ENCODE measurements at regions not wholly inside any gene's neighbourhood (a gene's known extent, or its start where the extent isn't known, plus 50 kb on each side); places are given as distances from the start of the nearest gene placed in this dataset.
A peak's percentile ranks its signal among the peaks of the same experiment; 100 is the strongest.

GRCh38 chr4:45455217-45455616 lies 668.6 kb downstream of the GABRG1 start:
- no peak overlapping the region for H3K27ac ChIP-seq (ENCODE audit: low read length)
- ATAC-seq (no peak), DNase-seq (no peak)
- no peak overlapping the region for H3K4me2 ChIP-seq (ENCODE audit: low read length)
- no peaks in the 10 kb centered on the region for H4K20me1 ChIP-seq (ENCODE audit: low read length)
- ChIA-PET CTCF (no interaction called here), POLR2A (ENCODE audit: unreplicated experiment) (no interaction called here)
- intact Hi-C loops (cut with micrococcal nuclease): no loop called here
- no peaks in the 10 kb centered on the region for H3K9me3 ChIP-seq (ENCODE audit: low read length)
- no peak overlapping the region for H3K9ac ChIP-seq (ENCODE audit: low read length)
- no peak overlapping the region for H3K4me3 ChIP-seq (ENCODE audit: low read length)
- H3K79me2 ChIP-seq (ENCODE audit: low read length): no peaks in the 10 kb centered on the region
- no peaks in the 10 kb centered on the region for H3K27me3 ChIP-seq (ENCODE audit: low read length)
- no peaks in the 10 kb centered on the region for H3K4me1 ChIP-seq (ENCODE audit: insufficient read depth, low read length)
- H2AFZ ChIP-seq (ENCODE audit: low read length): no peak overlapping the region
- no peaks in the 10 kb centered on the region for H3K36me3 ChIP-seq (ENCODE audit: low read depth, low read length)
- TF ChIP-seq CTCF (conservative IDR thresholded peaks at IDR 0.05; ENCODE audit: low read depth, low read length) (no peak), EZH2 (IDR thresholded peaks at IDR 0.05; ENCODE audit: low read length, unreplicated experiment) (no peak), EZH2phosphoT487 (IDR thresholded peaks at IDR 0.05; ENCODE audit: borderline replicate concordance, low read length) (no peak)
- H3K9me2 ChIP-seq (replicated peaks; ENCODE audit: low read length): no peaks in the 10 kb centered on the region
- BruUV-seq (replicated peaks): no TSS peak
- H3F3A ChIP-seq (ENCODE audit: low read length, unreplicated experiment): no peaks in the 10 kb centered on the region

GRCh38 chr4:45453258-45453853 lies 670.5 kb downstream of the GABRG1 start:
- no peaks in the 10 kb centered on the region for H3K4me1 ChIP-seq (ENCODE audit: insufficient read depth, low read length)
- H3K9ac ChIP-seq (ENCODE audit: low read length): no peak overlapping the region
- H3K4me2 ChIP-seq (ENCODE audit: low read length): no peak overlapping the region
- H3K9me2 ChIP-seq (replicated peaks; ENCODE audit: low read length): no peaks in the 10 kb centered on the region
- no peaks in the 10 kb centered on the region for H3K79me2 ChIP-seq (ENCODE audit: low read length)
- no peaks in the 10 kb centered on the region for H3K27me3 ChIP-seq (ENCODE audit: low read length)
- no peaks in the 10 kb centered on the region for H3F3A ChIP-seq (ENCODE audit: low read length, unreplicated experiment)
- no TSS peak for BruUV-seq (replicated peaks)
- no peak for TF ChIP-seq EZH2phosphoT487 (IDR thresholded peaks at IDR 0.05; ENCODE audit: borderline replicate concordance, low read length)
- TF ChIP-seq CTCF (conservative IDR thresholded peaks at IDR 0.05; ENCODE audit: low read depth, low read length): peak; percentile 61
- intact Hi-C loops (cut with micrococcal nuclease): loop anchor here (1.0 kb wide), 1 partner anchor 818 kb away; no protein-coding TSS in a partner anchor
- POLR2A ChIA-PET (ENCODE audit: unreplicated experiment): no interaction called here
- ATAC-seq (peak; percentile 91), DNase-seq (peak; percentile 55)
- H3K9me3 ChIP-seq (ENCODE audit: low read length): no peaks in the 10 kb centered on the region
- H3K36me3 ChIP-seq (ENCODE audit: low read depth, low read length): no peaks in the 10 kb centered on the region
- no peak overlapping the region for H2AFZ ChIP-seq (ENCODE audit: low read length)
- H3K4me3 ChIP-seq (ENCODE audit: low read length): no peak overlapping the region
- no peaks in the 10 kb centered on the region for H4K20me1 ChIP-seq (ENCODE audit: low read length)
- no peak overlapping the region for H3K27ac ChIP-seq (ENCODE audit: low read length)
- CTCF ChIA-PET: interaction anchor here (0.7 to 0.8 kb wide), 2 partner anchors 15 to 289 kb away, joined by 3 to 4 read pairs; no protein-coding TSS in a partner anchor

GRCh38 chr4:45442466-45442865 lies 681.4 kb downstream of the GABRG1 start:
- no peaks in the 10 kb centered on the region for H3K36me3 ChIP-seq (ENCODE audit: low read depth, low read length)
- no peaks in the 10 kb centered on the region for H3K4me1 ChIP-seq (ENCODE audit: insufficient read depth, low read length)
- no peak overlapping the region for H2AFZ ChIP-seq (ENCODE audit: low read length)
- H3K4me3 ChIP-seq (ENCODE audit: low read length): no peak overlapping the region
- H3K27me3 ChIP-seq (ENCODE audit: low read length): no peaks in the 10 kb centered on the region
- H3F3A ChIP-seq (ENCODE audit: low read length, unreplicated experiment): no peaks in the 10 kb centered on the region
- ChIA-PET POLR2A (ENCODE audit: unreplicated experiment) (no interaction called here), CTCF (no interaction called here)
- ATAC-seq: peak; percentile 65
- no peaks in the 10 kb centered on the region for H3K9me3 ChIP-seq (ENCODE audit: low read length)
- no peak for TF ChIP-seq EZH2phosphoT487 (IDR thresholded peaks at IDR 0.05; ENCODE audit: borderline replicate concordance, low read length)
- TF ChIP-seq EZH2 (IDR thresholded peaks at IDR 0.05; ENCODE audit: low read length, unreplicated experiment): no peak
- peak; percentile 63 for TF ChIP-seq CTCF (conservative IDR thresholded peaks at IDR 0.05; ENCODE audit: low read depth, low read length)
- no peaks in the 10 kb centered on the region for H3K9me2 ChIP-seq (replicated peaks; ENCODE audit: low read length)
- H3K79me2 ChIP-seq (ENCODE audit: low read length): no peaks in the 10 kb centered on the region
- H4K20me1 ChIP-seq (ENCODE audit: low read length): no peaks in the 10 kb centered on the region
- no peak overlapping the region for H3K9ac ChIP-seq (ENCODE audit: low read length)
- DNase-seq: peak; percentile 46
- H3K27ac ChIP-seq (ENCODE audit: low read length): no peak overlapping the region
- no TSS peak for BruUV-seq (replicated peaks)
- H3K4me2 ChIP-seq (ENCODE audit: low read length): no peak overlapping the region
- intact Hi-C loops (cut with micrococcal nuclease): loop anchor here (1.0 to 5.0 kb wide), 3 partner anchors 100 to 680 kb away; no protein-coding TSS in a partner anchor
